H1 (cell line): ENCODE measurements at regions not wholly inside any gene's neighbourhood (a gene's known extent, or its start where the extent isn't known, plus 50 kb on each side); places are given as distances from the start of the nearest gene placed in this dataset.

Source experiments
- CTCF ChIA-PET: fragments of 300-600 bp; sonication (Branson Sonifier 250); formaldehyde crosslinking; loops from one replicate; lab custom pipeline; 2021; ENCODE audit not compliant: partially characterized antibody; lab: Charles Lee
- POLR2A ChIA-PET: fragments of 300-600 bp; sonication (Branson Sonifier 250); formaldehyde crosslinking; loops from one replicate; lab custom pipeline; 2021; ENCODE audit warnings: inconsistent platforms; ENCODE audit not compliant: partially characterized antibody; lab: Charles Lee
- DNase-seq, 2 experiments: peaks; one replicate each; pipeline versions ENCODE4 v3.0.0 to v3.0.0-alpha.2; 2010 to 2022; ENCODE audit warnings: low spot score in 2 of 2, low read depth in 1 of 2, mixed read lengths in 1 of 2
- FAIRE-seq: peaks from 2 replicates; lab custom pipeline; 2011; peaks lifted over from hg19 to GRCh38; lab: Jason Lieb, UNC
- H2AFZ ChIP-seq: 2 replicates; pipeline ENCODE4 v1.8.1; 2012; ENCODE audit warnings: low read length, inconsistent platforms
- H2AK5ac ChIP-seq: 2 replicates; pipeline ENCODE4 v1.6.1; 2013; ENCODE audit warnings: low read depth, low read length
- H2BK120ac ChIP-seq: replicated peaks from 2 replicates; pipeline ENCODE3; 2013; ENCODE audit warnings: low read depth, low read length, inconsistent platforms
- H2BK12ac ChIP-seq: 2 replicates; pipeline ENCODE4 v1.6.1; 2013; ENCODE audit warnings: low read depth, low read length
- H2BK15ac ChIP-seq: 2 replicates; pipeline ENCODE4 v1.6.1; 2013; ENCODE audit warnings: low read length
- H2BK20ac ChIP-seq: 2 replicates; pipeline ENCODE4 v1.6.1; 2013; ENCODE audit warnings: low read length
- H2BK5ac ChIP-seq: 2 replicates; pipeline ENCODE4 v1.6.1; 2013; ENCODE audit warnings: low read depth, low read length
- H3K14ac ChIP-seq: 2 replicates; pipeline ENCODE4 v1.6.1; 2013; ENCODE audit warnings: inconsistent platforms; ENCODE audit not compliant: insufficient read length
- H3K18ac ChIP-seq: 2 replicates; pipeline ENCODE4 v1.6.1; 2013; ENCODE audit warnings: low read length; ENCODE audit errors: extremely low read depth
- H3K23ac ChIP-seq: 2 replicates; pipeline ENCODE4 v1.6.1; 2013; ENCODE audit warnings: inconsistent platforms; ENCODE audit not compliant: insufficient read length
- H3K23me2 ChIP-seq: 2 replicates; pipeline ENCODE4 v1.6.1; 2013; ENCODE audit warnings: low read depth, low read length
- H3K27ac ChIP-seq: 2 replicates; pipeline ENCODE4 v1.6.1; 2011; ENCODE audit warnings: low read depth, low read length, inconsistent platforms
- H3K27me3 ChIP-seq, 4 experiments: replicated peaks in 1 of 4; 1 replicate in 1 of 4; 2 replicates in 3 of 4; pipeline versions ENCODE4 v1.6.1 to v1.8.1; 2011 to 2013; ENCODE audit warnings: low read length in 3 of 4, mild to moderate bottlenecking in 3 of 4, inconsistent platforms in 2 of 4, mixed read lengths in 2 of 4, moderate library complexity in 1 of 4; ENCODE audit not compliant: control insufficient read depth in 3 of 4, insufficient read depth in 3 of 4; ENCODE audit errors: extremely low read depth in 1 of 4
- H3K36me3 ChIP-seq, 4 experiments: 2 replicates each; pipeline versions ENCODE4 v1.6.1 to v1.8.1; 2011 to 2013; ENCODE audit warnings: mild to moderate bottlenecking in 4 of 4, low read length in 3 of 4, moderate library complexity in 2 of 4, control low read depth in 1 of 4, inconsistent platforms in 1 of 4; ENCODE audit not compliant: insufficient read depth in 4 of 4, control insufficient read depth in 2 of 4
- H3K4ac ChIP-seq: replicated peaks from 2 replicates; pipeline ENCODE3; 2013; ENCODE audit warnings: low read length, low read depth, mixed read lengths, inconsistent platforms; ENCODE audit not compliant: insufficient read length
- H3K4me1 ChIP-seq, 4 experiments: replicated peaks in 1 of 4; 1 replicate in 1 of 4; 2 replicates in 3 of 4; pipeline versions ENCODE4 v1.6.1 to v1.8.1; 2011 to 2013; ENCODE audit warnings: low read length in 3 of 4, inconsistent platforms in 2 of 4, mixed read lengths in 1 of 4; ENCODE audit not compliant: insufficient read depth in 4 of 4, control insufficient read depth in 3 of 4
- H3K4me2 ChIP-seq, 2 experiments: 2 replicates each; pipeline versions ENCODE4 v1.6.1 to v1.8.1; 2011 to 2013; ENCODE audit warnings: low read depth in 2 of 2, low read length in 2 of 2, control low read depth in 1 of 2, inconsistent platforms in 1 of 2, mild to moderate bottlenecking in 1 of 2; ENCODE audit not compliant: insufficient read depth in 1 of 2
- H3K4me3 ChIP-seq, 4 experiments: fragments of 200-600, 300-600 bp in 1 of 4; sonication (generic), shearing (Covaris generic), sonication (Bioruptor Twin) in 1 of 4; 2 replicates each; pipeline versions ENCODE4 v1.5.1 to v1.8.1; 2011 to 2016; ENCODE audit warnings: low read length in 4 of 4, low read depth in 3 of 4, control low read depth in 2 of 4, inconsistent platforms in 2 of 4, mild to moderate bottlenecking in 2 of 4, mixed read lengths in 1 of 4, moderate library complexity in 1 of 4; ENCODE audit not compliant: insufficient read depth in 2 of 4; ENCODE audit errors: extremely low read depth in 1 of 4
- H3K56ac ChIP-seq: replicated peaks from 2 replicates; pipeline ENCODE3; 2013; ENCODE audit warnings: low read depth, mild to moderate bottlenecking, mixed read lengths, low read length, inconsistent platforms; ENCODE audit not compliant: insufficient read length
- H3K79me1 ChIP-seq: 2 replicates; pipeline ENCODE4 v1.6.1; 2013; ENCODE audit warnings: low read depth, low read length, control low read depth
- H3K79me2 ChIP-seq, 2 experiments: 2 replicates each; pipeline versions ENCODE4 v1.6.1 to v1.8.1; 2012 to 2013; ENCODE audit warnings: low read length in 2 of 2, mild to moderate bottlenecking in 2 of 2, inconsistent platforms in 1 of 2; ENCODE audit not compliant: insufficient read depth in 2 of 2, control insufficient read depth in 1 of 2
- H3K9ac ChIP-seq, 4 experiments: replicated peaks in 1 of 4; 1 replicate in 1 of 4; 2 replicates in 3 of 4; pipeline versions ENCODE4 v1.6.1 to v1.8.1; 2011 to 2013; ENCODE audit warnings: low read depth in 3 of 4, low read length in 3 of 4, control low read depth in 2 of 4, mild to moderate bottlenecking in 2 of 4, moderate library complexity in 2 of 4, inconsistent platforms in 1 of 4; ENCODE audit errors: extremely low read depth in 1 of 4
- H3K9me3 ChIP-seq, 2 experiments: 2 replicates each; pipeline versions ENCODE4 v1.6.1 to v1.8.1; 2012 to 2013; ENCODE audit warnings: mild to moderate bottlenecking in 2 of 2, moderate library complexity in 2 of 2, control low read depth in 1 of 2, inconsistent platforms in 1 of 2, low read depth in 1 of 2, low read length in 1 of 2, mixed read lengths in 1 of 2; ENCODE audit not compliant: insufficient read depth in 2 of 2
- H4K20me1 ChIP-seq, 2 experiments: replicated peaks in 1 of 2; 2 replicates each; pipeline versions ENCODE3 to v1.8.1; 2011 to 2013; ENCODE audit warnings: inconsistent platforms in 2 of 2, low read length in 2 of 2, mild to moderate bottlenecking in 1 of 2; ENCODE audit not compliant: insufficient read depth in 2 of 2, control insufficient read depth in 1 of 2
- H4K5ac ChIP-seq: 2 replicates; pipeline ENCODE4 v1.6.1; 2013; ENCODE audit warnings: low read length, low read depth, mixed read lengths, inconsistent platforms; ENCODE audit not compliant: insufficient read length
- H4K8ac ChIP-seq: 2 replicates; pipeline ENCODE4 v1.8.0; 2013; ENCODE audit warnings: mild to moderate bottlenecking, moderate library complexity, low read length, inconsistent platforms; ENCODE audit not compliant: insufficient read depth; ENCODE audit errors: extremely low read depth
- H4K91ac ChIP-seq: replicated peaks from 2 replicates; pipeline ENCODE3; 2013; ENCODE audit warnings: low read length, mixed read lengths, inconsistent platforms; ENCODE audit not compliant: insufficient read length
- ASH2L ChIP-seq: fragments of 200-600, 300-600 bp; sonication (generic); IDR thresholded peaks from one replicate; pipeline ENCODE4 v1.7.1; 2017; ENCODE audit warnings: low read length
- BACH1 ChIP-seq: IDR thresholded peaks from 2 replicates; pipeline ENCODE4 v1.6.1; 2012; ENCODE audit warnings: low read length, improper control_type of control experiment
- EP300 ChIP-seq, 2 experiments: IDR thresholded peaks; 1 replicate in 1 of 2; 2 replicates in 1 of 2; pipeline ENCODE4 v1.6.1; 2011 to 2012; ENCODE audit warnings: low read depth in 2 of 2, low read length in 2 of 2, mild to moderate bottlenecking in 2 of 2, borderline replicate concordance in 1 of 2, inconsistent platforms in 1 of 2, moderate library complexity in 1 of 2
- HDAC2 ChIP-seq, 2 experiments: fragments of 300-600 bp in 1 of 2; sonication (generic) in 1 of 2; IDR thresholded peaks; 2 replicates each; pipeline ENCODE4 v1.6.1; 2011 to 2012; ENCODE audit warnings: low read depth in 2 of 2, low read length in 2 of 2, mild to moderate bottlenecking in 2 of 2, moderate library complexity in 2 of 2, borderline replicate concordance in 1 of 2, inconsistent platforms in 1 of 2
- JUND ChIP-seq: IDR thresholded peaks from 2 replicates; pipeline ENCODE4 v1.6.1; 2011; ENCODE audit warnings: mild to moderate bottlenecking, improper control_type of control experiment, low read length
- NRF1 ChIP-seq: IDR thresholded peaks from 2 replicates; pipeline ENCODE4 v1.6.1; 2011; ENCODE audit warnings: mild to moderate bottlenecking, low read depth, low read length, improper control_type of control experiment
- SP2 ChIP-seq: IDR thresholded peaks from 2 replicates; pipeline ENCODE4 v1.6.1; 2012; ENCODE audit warnings: mild to moderate bottlenecking, low read length, inconsistent platforms
- SP4 ChIP-seq: IDR thresholded peaks from 2 replicates; pipeline ENCODE4 v1.6.1; 2012; ENCODE audit warnings: low read length, inconsistent platforms
- TAF1 ChIP-seq: IDR thresholded peaks from 2 replicates; pipeline ENCODE4 v1.6.1; 2011; ENCODE audit warnings: mild to moderate bottlenecking, low read depth, low read length
- WGBS, 2 experiments: shearing (Covaris generic) in 1 of 2; methylation state at CpG; one replicate each; pipeline versions ENCODE4 v1.1.6 to v1.1.7; 2013 to 2015; ENCODE audit warnings: low lambda C conversion rate in 2 of 2, mixed read lengths in 2 of 2, inconsistent platforms in 1 of 2, low coverage in 1 of 2, missing lambda C conversion rate in 1 of 2; ENCODE audit not compliant: insufficient replicate concordance in 2 of 2, insufficient coverage in 1 of 2, insufficient read length in 1 of 2; ENCODE audit errors: extremely low coverage in 1 of 2, missing lambda C conversion rate in 1 of 2; 5-methylcytosine and 5-hydroxymethylcytosine counted together
- TF ChIP-seq, protein P1 (sequence below): IDR thresholded peaks from 2 replicates; pipeline ENCODE4 v1.6.1; 2012; ENCODE audit warnings: low read length, inconsistent platforms
- TF ChIP-seq, protein P2 (sequence below), 3 experiments: IDR thresholded peaks; 1 replicate in 2 of 3; 2 replicates in 1 of 3; pipeline versions ENCODE4 v1.5.1 to v1.6.1; 2011; ENCODE audit warnings: low read length in 3 of 3, mild to moderate bottlenecking in 3 of 3, inconsistent platforms in 2 of 3, low read depth in 1 of 3, moderate library complexity in 1 of 3; ENCODE audit not compliant: insufficient read depth in 1 of 3; ENCODE audit errors: control extremely low read depth in 1 of 3

DNA sequence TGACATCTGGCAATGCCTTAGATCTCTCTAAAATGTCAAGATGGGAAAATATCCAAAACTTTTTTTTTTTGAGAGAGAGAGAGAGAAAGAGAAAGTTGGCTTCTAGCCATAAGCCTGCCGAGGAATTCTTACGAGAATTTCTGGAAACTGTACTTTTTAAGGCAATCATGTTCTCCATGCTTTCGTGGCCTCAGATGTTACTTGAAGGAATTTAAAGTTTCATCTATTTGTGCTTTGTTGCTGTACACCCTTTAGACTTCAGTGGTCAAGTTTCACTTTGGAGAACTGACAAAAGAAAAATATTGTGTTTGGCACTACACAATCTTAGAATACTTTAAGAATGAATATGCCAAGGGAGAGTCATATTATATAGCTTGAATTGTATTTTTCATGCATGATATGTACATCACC lies 53.9 kb downstream of the FAT4 start:
- no peak overlapping the region for H3K27ac ChIP-seq
- H4K8ac ChIP-seq = no peak overlapping the region
- H2BK15ac ChIP-seq = no peak overlapping the region
- no peaks in the 10 kb centered on the region for H3K9me3 ChIP-seq
- no peak overlapping the region for H3K4me3 ChIP-seq
- no peak overlapping the region for H4K91ac ChIP-seq
- no peak overlapping the region for H2AFZ ChIP-seq
- no peak overlapping the region for H2BK12ac ChIP-seq
- H2BK20ac ChIP-seq = no peak overlapping the region
- H4K20me1 ChIP-seq = no peaks in the 10 kb centered on the region
- no peak overlapping the region for H4K5ac ChIP-seq
- H2BK5ac ChIP-seq = no peak overlapping the region
- ChIA-PET POLR2A (interaction anchor here (1.1 kb wide), 1 partner anchor 35 kb away, joined by 3 read pairs; no protein-coding TSS in a partner anchor), CTCF (no interaction called here)
- H3K18ac ChIP-seq = no peak overlapping the region
- no peaks in the 10 kb centered on the region for H3K4me1 ChIP-seq
- H3K23me2 ChIP-seq = no peaks in the 10 kb centered on the region
- no peaks in the 10 kb centered on the region for H3K79me1 ChIP-seq
- no peak for DNase-seq
- no peak overlapping the region for H3K23ac ChIP-seq
- H3K79me2 ChIP-seq = no peaks in the 10 kb centered on the region
- WGBS, 2 experiments = 90% methylated on average over 3 of the region's 3 CpGs; no CpG with 5 or more reads in 1 of the 2 experiments
- H2AK5ac ChIP-seq = no peak overlapping the region
- H3K27me3 ChIP-seq = no peaks in the 10 kb centered on the region
- H3K4ac ChIP-seq = no peak overlapping the region
- no peak overlapping the region for H3K56ac ChIP-seq
- no peaks in the 10 kb centered on the region for H3K36me3 ChIP-seq
- no peak overlapping the region for H2BK120ac ChIP-seq
- no peak overlapping the region for H3K9ac ChIP-seq
- FAIRE-seq = no peak
- H3K14ac ChIP-seq = no peak overlapping the region
- no peak overlapping the region for H3K4me2 ChIP-seq
- no peak for TF ChIP-seq SP4
- no peak for TF ChIP-seq NRF1
- no peak for TF ChIP-seq HDAC2 (IDR thresholded peaks at IDR 0.05; ENCODE audit: borderline replicate concordance in 1 of 2, low read depth in 2 of 2, low read length in 2 of 2)
- TF ChIP-seq, protein P1, sequence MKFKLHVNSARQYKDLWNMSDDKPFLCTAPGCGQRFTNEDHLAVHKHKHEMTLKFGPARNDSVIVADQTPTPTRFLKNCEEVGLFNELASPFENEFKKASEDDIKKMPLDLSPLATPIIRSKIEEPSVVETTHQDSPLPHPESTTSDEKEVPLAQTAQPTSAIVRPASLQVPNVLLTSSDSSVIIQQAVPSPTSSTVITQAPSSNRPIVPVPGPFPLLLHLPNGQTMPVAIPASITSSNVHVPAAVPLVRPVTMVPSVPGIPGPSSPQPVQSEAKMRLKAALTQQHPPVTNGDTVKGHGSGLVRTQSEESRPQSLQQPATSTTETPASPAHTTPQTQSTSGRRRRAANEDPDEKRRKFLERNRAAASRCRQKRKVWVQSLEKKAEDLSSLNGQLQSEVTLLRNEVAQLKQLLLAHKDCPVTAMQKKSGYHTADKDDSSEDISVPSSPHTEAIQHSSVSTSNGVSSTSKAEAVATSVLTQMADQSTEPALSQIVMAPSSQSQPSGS = no peak
- TF ChIP-seq BACH1 = no peak
- TF ChIP-seq EP300 (IDR thresholded peaks at IDR 0.05; ENCODE audit: borderline replicate concordance in 1 of 2, low read depth in 2 of 2, low read length in 2 of 2) = no peak
- TF ChIP-seq JUND = no peak
- TF ChIP-seq TAF1 = no peak
- TF ChIP-seq SP2 = no peak
- no peak for TF ChIP-seq ASH2L
- TF ChIP-seq, protein P2, sequence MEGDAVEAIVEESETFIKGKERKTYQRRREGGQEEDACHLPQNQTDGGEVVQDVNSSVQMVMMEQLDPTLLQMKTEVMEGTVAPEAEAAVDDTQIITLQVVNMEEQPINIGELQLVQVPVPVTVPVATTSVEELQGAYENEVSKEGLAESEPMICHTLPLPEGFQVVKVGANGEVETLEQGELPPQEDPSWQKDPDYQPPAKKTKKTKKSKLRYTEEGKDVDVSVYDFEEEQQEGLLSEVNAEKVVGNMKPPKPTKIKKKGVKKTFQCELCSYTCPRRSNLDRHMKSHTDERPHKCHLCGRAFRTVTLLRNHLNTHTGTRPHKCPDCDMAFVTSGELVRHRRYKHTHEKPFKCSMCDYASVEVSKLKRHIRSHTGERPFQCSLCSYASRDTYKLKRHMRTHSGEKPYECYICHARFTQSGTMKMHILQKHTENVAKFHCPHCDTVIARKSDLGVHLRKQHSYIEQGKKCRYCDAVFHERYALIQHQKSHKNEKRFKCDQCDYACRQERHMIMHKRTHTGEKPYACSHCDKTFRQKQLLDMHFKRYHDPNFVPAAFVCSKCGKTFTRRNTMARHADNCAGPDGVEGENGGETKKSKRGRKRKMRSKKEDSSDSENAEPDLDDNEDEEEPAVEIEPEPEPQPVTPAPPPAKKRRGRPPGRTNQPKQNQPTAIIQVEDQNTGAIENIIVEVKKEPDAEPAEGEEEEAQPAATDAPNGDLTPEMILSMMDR (IDR thresholded peaks at IDR 0.05; ENCODE audit: control extremely low read depth in 1 of 3, insufficient read depth in 1 of 3, low read depth in 1 of 3, low read length in 3 of 3) = no peak
